ENCODE measurements at regions not wholly inside any gene's neighbourhood (a gene's known extent, or its start where the extent isn't known, plus 50 kb on each side); places are given as distances from the start of the nearest gene placed in this dataset.
"Not testable (repeated sequence)": the region's sequence is repeated elsewhere in the genome, so short reads cannot be mapped to it uniquely, and the experiment has no call there.

DNA sequence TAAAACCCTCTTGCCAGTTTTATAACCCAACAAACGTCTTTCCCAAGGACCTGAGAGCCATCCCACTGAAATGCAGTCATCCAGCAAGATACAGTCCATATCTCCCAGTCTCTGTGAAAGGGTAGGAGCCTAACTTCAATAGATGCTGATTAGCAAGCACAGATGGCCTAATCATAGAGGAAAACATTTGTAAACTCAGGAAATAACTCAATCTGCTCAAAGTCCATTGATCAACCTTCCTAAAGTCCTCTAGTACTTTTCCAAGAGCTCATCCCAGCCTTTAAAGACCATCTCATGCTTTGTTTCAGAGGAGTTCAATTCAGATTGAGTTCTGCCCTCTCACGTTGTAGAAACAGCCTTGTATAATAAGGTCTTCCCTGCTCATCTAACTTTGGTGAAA is 324.2 kb downstream of the MRPS30 start:
- H3K9ac ChIP-seq (ENCODE audit: low read depth in 2 of 2, low read length in 2 of 2) = no peak overlapping the region
- DNase-seq = no peak
- no peaks in the 10 kb centered on the region for H3K9me3 ChIP-seq
- intact Hi-C loops (cut with DNase I) = no loop called here
- H3K36me3 ChIP-seq = no peaks in the 10 kb centered on the region
- no peaks in the 10 kb centered on the region for H3K27me3 ChIP-seq
- no peaks in the 10 kb centered on the region for H3K4me1 ChIP-seq
- H3K4me3 ChIP-seq = no peak overlapping the region
- H3K27ac ChIP-seq = no peak overlapping the region
- TF ChIP-seq, protein P1, sequence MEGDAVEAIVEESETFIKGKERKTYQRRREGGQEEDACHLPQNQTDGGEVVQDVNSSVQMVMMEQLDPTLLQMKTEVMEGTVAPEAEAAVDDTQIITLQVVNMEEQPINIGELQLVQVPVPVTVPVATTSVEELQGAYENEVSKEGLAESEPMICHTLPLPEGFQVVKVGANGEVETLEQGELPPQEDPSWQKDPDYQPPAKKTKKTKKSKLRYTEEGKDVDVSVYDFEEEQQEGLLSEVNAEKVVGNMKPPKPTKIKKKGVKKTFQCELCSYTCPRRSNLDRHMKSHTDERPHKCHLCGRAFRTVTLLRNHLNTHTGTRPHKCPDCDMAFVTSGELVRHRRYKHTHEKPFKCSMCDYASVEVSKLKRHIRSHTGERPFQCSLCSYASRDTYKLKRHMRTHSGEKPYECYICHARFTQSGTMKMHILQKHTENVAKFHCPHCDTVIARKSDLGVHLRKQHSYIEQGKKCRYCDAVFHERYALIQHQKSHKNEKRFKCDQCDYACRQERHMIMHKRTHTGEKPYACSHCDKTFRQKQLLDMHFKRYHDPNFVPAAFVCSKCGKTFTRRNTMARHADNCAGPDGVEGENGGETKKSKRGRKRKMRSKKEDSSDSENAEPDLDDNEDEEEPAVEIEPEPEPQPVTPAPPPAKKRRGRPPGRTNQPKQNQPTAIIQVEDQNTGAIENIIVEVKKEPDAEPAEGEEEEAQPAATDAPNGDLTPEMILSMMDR (IDR thresholded peaks at IDR 0.05) = no peak

DNA sequence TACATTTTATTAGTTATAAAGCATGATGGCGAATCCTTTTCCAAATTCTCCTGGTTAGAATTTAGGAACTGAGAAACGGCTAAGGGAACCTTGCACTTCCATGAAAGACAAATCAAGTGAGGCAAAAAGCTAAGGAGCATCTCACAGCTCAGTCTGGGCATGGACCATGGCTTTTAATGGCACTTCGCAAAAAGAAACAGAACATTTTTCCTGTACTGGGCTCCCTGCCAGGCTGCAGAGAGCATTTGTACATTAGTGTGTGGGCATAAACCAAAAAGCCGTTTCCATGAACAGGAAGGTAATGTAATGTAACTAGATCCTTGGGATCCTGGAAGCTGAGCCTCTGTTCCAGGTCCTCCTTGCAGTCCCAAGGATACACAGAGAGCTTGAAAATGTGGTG is 354.2 kb downstream of the MRPS30 start:
- Histone ChIP-seq H3K27me3 (no peaks in the 10 kb centered on the region), H3K9me3 (no peaks in the 10 kb centered on the region), H3K4me1 (no peaks in the 10 kb centered on the region), H3K9ac (ENCODE audit: low read depth in 2 of 2, low read length in 2 of 2) (no peak overlapping the region), H3K4me3 (no peak overlapping the region), H3K27ac (no peak overlapping the region), H3K36me3 (no peaks in the 10 kb centered on the region)
- TF ChIP-seq, protein P1 (IDR thresholded peaks at IDR 0.05) = no peak
- intact Hi-C loops (cut with DNase I) = no loop called here
- DNase-seq = no peak

DNA sequence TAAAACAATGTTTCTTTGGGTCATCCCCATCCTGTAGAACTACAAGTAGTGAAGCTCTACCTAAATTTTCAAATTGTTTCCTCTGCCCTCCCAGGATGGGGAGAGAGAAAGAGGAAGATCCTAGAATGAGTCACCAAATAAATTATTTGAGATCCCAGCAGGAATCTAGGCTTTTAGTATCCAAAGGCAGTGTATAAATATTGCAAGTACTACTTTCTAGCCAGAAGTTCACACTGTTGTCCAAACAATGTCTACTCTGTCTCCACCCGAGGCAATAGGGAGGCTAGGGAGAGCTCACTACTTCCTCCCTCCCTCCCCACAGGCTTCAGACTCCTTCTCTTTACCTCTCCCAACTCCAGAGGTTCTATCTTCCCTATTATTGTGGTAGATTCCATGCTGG is 362.8 kb downstream of the MRPS30 start:
- DNase-seq = no peak
- H3K9ac ChIP-seq (ENCODE audit: low read depth in 2 of 2, low read length in 2 of 2) = no peak overlapping the region
- H3K4me3 ChIP-seq = no peak overlapping the region
- intact Hi-C loops (cut with DNase I) = no loop called here
- H3K27ac ChIP-seq = no peak overlapping the region
- no peaks in the 10 kb centered on the region for H3K27me3 ChIP-seq
- no peaks in the 10 kb centered on the region for H3K4me1 ChIP-seq
- TF ChIP-seq, protein P1 (IDR thresholded peaks at IDR 0.05) = no peak
- no peaks in the 10 kb centered on the region for H3K36me3 ChIP-seq
- H3K9me3 ChIP-seq = no peaks in the 10 kb centered on the region

DNA sequence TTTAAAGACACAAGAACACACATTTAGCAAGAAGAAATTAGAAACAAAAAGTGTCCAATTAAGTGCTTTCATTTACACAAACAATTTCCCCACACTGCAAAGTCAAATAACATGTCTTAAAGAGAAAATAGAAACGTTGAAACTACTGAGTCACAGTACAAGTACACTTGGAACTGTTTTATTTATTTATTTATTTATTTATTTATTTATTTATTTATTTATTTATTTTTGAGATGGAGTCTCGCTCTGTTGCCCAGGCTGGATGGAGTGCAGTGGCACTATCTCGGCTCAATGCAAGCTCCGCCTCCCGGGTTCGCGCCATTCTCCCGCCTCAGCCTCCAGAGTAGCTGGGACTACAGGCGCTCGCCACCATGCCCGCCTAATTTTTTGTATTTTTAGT is 363.9 kb downstream of the MRPS30 start:
- H3K27ac ChIP-seq; H3K9ac ChIP-seq (ENCODE audit: low read depth in 2 of 2, low read length in 2 of 2); H3K4me1 ChIP-seq; H3K36me3 ChIP-seq; DNase-seq; intact Hi-C loops (cut with DNase I); H3K9me3 ChIP-seq; H3K27me3 ChIP-seq; H3K4me3 ChIP-seq: not testable (repeated sequence)

DNA sequence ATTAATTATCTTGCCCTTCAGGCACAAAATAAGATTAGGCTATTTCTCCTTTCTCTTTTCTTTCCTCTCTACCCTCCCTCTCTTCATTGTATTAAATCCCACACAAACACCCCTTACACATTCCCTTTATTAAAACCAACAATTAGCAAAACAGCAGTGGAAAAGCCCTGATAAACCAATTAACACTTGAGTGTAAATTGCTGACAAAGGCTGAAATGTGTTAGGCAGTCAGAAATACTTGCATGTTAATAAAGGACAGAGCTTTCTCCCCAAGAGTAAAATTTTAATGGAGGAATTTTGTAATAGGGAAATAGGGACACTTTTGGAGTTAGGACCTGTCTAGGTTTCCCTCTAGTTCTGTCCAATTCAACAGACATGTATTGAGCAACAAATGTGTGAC is 370.9 kb downstream of the MRPS30 start:
- Histone ChIP-seq H3K36me3 (no peaks in the 10 kb centered on the region), H3K9me3 (no peaks in the 10 kb centered on the region), H3K9ac (ENCODE audit: low read depth in 2 of 2, low read length in 2 of 2) (no peak overlapping the region), H3K4me3 (no peak overlapping the region), H3K27ac (no peak overlapping the region), H3K27me3 (no peaks in the 10 kb centered on the region), H3K4me1 (no peaks in the 10 kb centered on the region)
- no peak for DNase-seq
- TF ChIP-seq, protein P1 (IDR thresholded peaks at IDR 0.05) = no peak
- intact Hi-C loops (cut with DNase I) = no loop called here

DNA sequence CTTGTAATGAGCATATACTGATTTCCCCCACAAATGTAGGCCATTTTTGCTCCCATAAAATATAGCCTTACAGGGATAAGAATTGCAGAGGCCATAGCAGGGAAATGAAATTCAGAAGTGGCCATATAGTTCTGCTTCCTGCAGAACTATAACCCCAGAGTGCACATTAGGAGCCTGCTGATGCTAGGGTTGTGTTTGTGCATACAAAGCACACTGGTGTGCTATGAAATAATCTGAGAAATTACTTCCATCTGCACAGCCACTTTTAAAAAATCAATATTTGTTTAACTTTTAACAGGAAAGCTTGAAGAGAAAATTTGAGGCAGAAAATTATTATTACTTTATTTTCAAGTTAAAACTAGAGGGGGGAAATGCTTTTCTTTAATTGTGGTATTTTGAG is 380.3 kb downstream of the MRPS30 start:
- intact Hi-C loops (cut with DNase I) = no loop called here
- H3K27ac ChIP-seq = no peak overlapping the region

More for the DNA sequence above, 380.3 kb downstream of the MRPS30 start:
- Histone ChIP-seq H3K9me3 (no peaks in the 10 kb centered on the region), H3K4me3 (no peak overlapping the region), H3K27me3 (no peaks in the 10 kb centered on the region), H3K4me1 (no peaks in the 10 kb centered on the region), H3K36me3 (no peaks in the 10 kb centered on the region), H3K9ac (ENCODE audit: low read depth in 2 of 2, low read length in 2 of 2) (no peak overlapping the region)
- no peak for DNase-seq
- TF ChIP-seq, protein P1 (IDR thresholded peaks at IDR 0.05) = no peak

All from colonic mucosa (tissue), 4 donors.